ENCODE measurements at regions not wholly inside any gene's neighbourhood (a gene's known extent, or its start where the extent isn't known, plus 50 kb on each side); places are given as distances from the start of the nearest gene placed in this dataset.

DNA sequence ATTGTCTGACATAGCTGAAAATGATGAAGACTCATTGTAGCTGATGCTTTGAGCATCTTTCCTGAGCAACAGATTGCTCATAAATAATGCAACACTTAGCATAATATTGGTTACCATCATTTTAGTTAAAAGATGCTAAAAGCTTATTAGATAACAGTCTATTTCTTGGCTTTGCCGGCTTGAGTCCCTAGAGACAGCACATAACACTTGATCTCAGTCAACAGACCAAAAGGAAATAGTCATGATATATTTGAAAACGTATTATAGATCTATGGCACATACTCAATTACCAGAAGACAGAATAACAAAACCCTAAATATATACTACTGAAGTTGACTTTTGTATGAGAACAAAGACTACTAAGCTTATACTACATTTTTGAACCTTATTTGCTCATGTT is 846.7 kb upstream of the EPHA5 start:
- TF ChIP-seq, protein P1, sequence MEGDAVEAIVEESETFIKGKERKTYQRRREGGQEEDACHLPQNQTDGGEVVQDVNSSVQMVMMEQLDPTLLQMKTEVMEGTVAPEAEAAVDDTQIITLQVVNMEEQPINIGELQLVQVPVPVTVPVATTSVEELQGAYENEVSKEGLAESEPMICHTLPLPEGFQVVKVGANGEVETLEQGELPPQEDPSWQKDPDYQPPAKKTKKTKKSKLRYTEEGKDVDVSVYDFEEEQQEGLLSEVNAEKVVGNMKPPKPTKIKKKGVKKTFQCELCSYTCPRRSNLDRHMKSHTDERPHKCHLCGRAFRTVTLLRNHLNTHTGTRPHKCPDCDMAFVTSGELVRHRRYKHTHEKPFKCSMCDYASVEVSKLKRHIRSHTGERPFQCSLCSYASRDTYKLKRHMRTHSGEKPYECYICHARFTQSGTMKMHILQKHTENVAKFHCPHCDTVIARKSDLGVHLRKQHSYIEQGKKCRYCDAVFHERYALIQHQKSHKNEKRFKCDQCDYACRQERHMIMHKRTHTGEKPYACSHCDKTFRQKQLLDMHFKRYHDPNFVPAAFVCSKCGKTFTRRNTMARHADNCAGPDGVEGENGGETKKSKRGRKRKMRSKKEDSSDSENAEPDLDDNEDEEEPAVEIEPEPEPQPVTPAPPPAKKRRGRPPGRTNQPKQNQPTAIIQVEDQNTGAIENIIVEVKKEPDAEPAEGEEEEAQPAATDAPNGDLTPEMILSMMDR (IDR thresholded peaks at IDR 0.05), result no peak
- no peak for TF ChIP-seq POLR2AphosphoS5 (IDR thresholded peaks at IDR 0.05)
- TF ChIP-seq POLR2A (IDR thresholded peaks at IDR 0.05), result no peak

Data from breast epithelium (tissue), 3 donors.